ENCODE measurements at regions not wholly inside any gene's neighbourhood (a gene's known extent, or its start where the extent isn't known, plus 50 kb on each side); places are given as distances from the start of the nearest gene placed in this dataset.

GRCh38 chr22:25508161-25508560 lies 56.3 kb upstream of the GRK3 start:
- H3K4me2 ChIP-seq (ENCODE audit: low read length) = no peak overlapping the region

DNA sequence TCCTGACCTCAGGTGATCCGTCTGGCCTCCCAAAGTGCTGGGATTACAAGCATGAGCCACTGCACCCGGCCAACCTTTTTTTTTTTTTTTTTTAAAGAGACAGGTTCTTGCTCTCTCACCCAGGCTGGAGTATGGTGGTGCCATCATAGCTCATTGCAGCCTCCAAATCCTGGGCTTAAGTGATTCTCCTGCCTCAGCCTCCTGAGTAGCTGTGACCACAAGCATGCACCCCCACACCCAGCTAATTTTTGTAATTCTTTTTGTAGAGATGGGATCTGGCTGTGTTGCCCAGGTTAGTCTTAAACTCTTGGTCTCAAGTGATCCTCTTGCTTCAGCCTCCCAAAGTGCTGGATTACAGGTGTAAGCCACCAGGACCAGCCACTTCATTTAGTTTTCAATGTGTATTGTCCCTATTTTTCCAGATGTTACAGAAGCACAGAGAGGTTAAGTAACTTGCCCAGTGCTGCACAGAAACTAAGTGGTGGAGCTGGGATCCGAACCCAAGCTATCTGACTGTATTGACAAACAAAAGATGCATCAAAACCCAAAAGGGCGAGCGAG lies 55.6 kb upstream of the GRK3 start:
- H3K4me2 ChIP-seq (ENCODE audit: low read length) = no peak overlapping the region
- H3K9me3 ChIP-seq (ENCODE audit: control insufficient read depth, insufficient read depth, low read length) = no peaks in the 10 kb centered on the region
- no peak overlapping the region for H3K27ac ChIP-seq (ENCODE audit: low read depth, low read length)
- TF ChIP-seq CTCF (IDR thresholded peaks at IDR 0.05; ENCODE audit: low read depth, low read length, poor library complexity, severe bottlenecking) (no peak), EZH2phosphoT487 (IDR thresholded peaks at IDR 0.05; ENCODE audit: borderline replicate concordance, low read length) (no peak)
- H3K36me3 ChIP-seq (ENCODE audit: control insufficient read depth, low read length) = no peaks in the 10 kb centered on the region
- no peaks in the 10 kb centered on the region for H3K27me3 ChIP-seq (ENCODE audit: control insufficient read depth, low read length)
- H3K4me3 ChIP-seq (ENCODE audit: low read length) = no peak overlapping the region
- H3K79me2 ChIP-seq (ENCODE audit: control insufficient read depth, low read length) = no peaks in the 10 kb centered on the region
- no peaks in the 10 kb centered on the region for H3F3A ChIP-seq (ENCODE audit: control insufficient read depth, insufficient read depth)
- no peaks in the 10 kb centered on the region for H3K4me1 ChIP-seq (ENCODE audit: control insufficient read depth, low read length)
- H4K20me1 ChIP-seq (ENCODE audit: control insufficient read depth, insufficient read depth, low read depth, low read length) = no peaks in the 10 kb centered on the region
- H3K9me2 ChIP-seq (replicated peaks; ENCODE audit: control insufficient read depth, low read length) = no peaks in the 10 kb centered on the region

More at GRCh38 chr22:25508161-25508560, 56.3 kb upstream of the GRK3 start:
- no peaks in the 10 kb centered on the region for H3F3A ChIP-seq (ENCODE audit: control insufficient read depth, insufficient read depth)
- no peak overlapping the region for H3K4me3 ChIP-seq (ENCODE audit: low read length)
- no peak overlapping the region for H3K27ac ChIP-seq (ENCODE audit: low read depth, low read length)
- no peaks in the 10 kb centered on the region for H3K9me2 ChIP-seq (replicated peaks; ENCODE audit: control insufficient read depth, low read length)
- H3K27me3 ChIP-seq (ENCODE audit: control insufficient read depth, low read length) = no peaks in the 10 kb centered on the region
- no peaks in the 10 kb centered on the region for H3K36me3 ChIP-seq (ENCODE audit: control insufficient read depth, low read length)
- no peaks in the 10 kb centered on the region for H4K20me1 ChIP-seq (ENCODE audit: control insufficient read depth, insufficient read depth, low read depth, low read length)
- H3K9me3 ChIP-seq (ENCODE audit: control insufficient read depth, insufficient read depth, low read length) = no peaks in the 10 kb centered on the region
- no peaks in the 10 kb centered on the region for H3K4me1 ChIP-seq (ENCODE audit: control insufficient read depth, low read length)
- no peak for TF ChIP-seq EZH2phosphoT487 (IDR thresholded peaks at IDR 0.05; ENCODE audit: borderline replicate concordance, low read length)
- no peak for TF ChIP-seq CTCF (IDR thresholded peaks at IDR 0.05; ENCODE audit: low read depth, low read length, poor library complexity, severe bottlenecking)
- no peaks in the 10 kb centered on the region for H3K79me2 ChIP-seq (ENCODE audit: control insufficient read depth, low read length)

GRCh38 chr22:25509374-25509791 lies 55.1 kb upstream of the GRK3 start:
- Histone ChIP-seq H3K4me3 (ENCODE audit: low read length) (no peak overlapping the region), H3K9me3 (ENCODE audit: control insufficient read depth, insufficient read depth, low read length) (no peaks in the 10 kb centered on the region), H3K4me1 (ENCODE audit: control insufficient read depth, low read length) (no peaks in the 10 kb centered on the region), H3K36me3 (ENCODE audit: control insufficient read depth, low read length) (no peaks in the 10 kb centered on the region), H4K20me1 (ENCODE audit: control insufficient read depth, insufficient read depth, low read depth, low read length) (no peaks in the 10 kb centered on the region), H3K27ac (ENCODE audit: low read depth, low read length) (no peak overlapping the region), H3K4me2 (ENCODE audit: low read length) (no peak overlapping the region), H3F3A (ENCODE audit: control insufficient read depth, insufficient read depth) (no peaks in the 10 kb centered on the region), H3K79me2 (ENCODE audit: control insufficient read depth, low read length) (no peaks in the 10 kb centered on the region), H3K9me2 (replicated peaks; ENCODE audit: control insufficient read depth, low read length) (no peaks in the 10 kb centered on the region), H3K27me3 (ENCODE audit: control insufficient read depth, low read length) (no peaks in the 10 kb centered on the region)
- TF ChIP-seq CTCF (IDR thresholded peaks at IDR 0.05; ENCODE audit: low read depth, low read length, poor library complexity, severe bottlenecking) (no peak), EZH2phosphoT487 (IDR thresholded peaks at IDR 0.05; ENCODE audit: borderline replicate concordance, low read length) (no peak)
